HepG2 (cell line): ENCODE measurements at regions not wholly inside any gene's neighbourhood (a gene's known extent, or its start where the extent isn't known, plus 50 kb on each side); places are given as distances from the start of the nearest gene placed in this dataset.
"Not testable (repeated sequence)": the region's sequence is repeated elsewhere in the genome, so short reads cannot be mapped to it uniquely, and the experiment has no call there.

ENCODE experiments used
- ATAC-seq: fragments of 200-7000 bp; cut with Tn5 transposase; 3 replicates; pipeline ENCODE4 v1.9.1; 2020; ENCODE audit warnings: mild to moderate bottlenecking, moderate library complexity
- BruUV-seq: library from RNA; stranded (reverse); fragments of 400-500 nt; replicated peaks from 2 replicates; lab custom pipeline; 2021; lab: Mats Ljungman, UMichigan
- CTCF ChIA-PET: fragments of 300-600 bp; formaldehyde crosslinking; extraction: SDS; loops from one replicate; lab custom pipeline; 2021; ENCODE audit warnings: low total read pairs, inconsistent platforms, low intra/inter-chr PET ratio; lab: Yijun Ruan, JAX
- POLR2A ChIA-PET: fragments of 350-600 bp; sonication (Branson Sonifier 250); formaldehyde crosslinking; loops from one replicate; lab custom pipeline; 2020; ENCODE audit warnings: antibody characterized with exemption, inconsistent platforms; lab: Yijun Ruan, JAX
- DNase-seq: peaks from one replicate; pipeline ENCODE4 v3.0.0-alpha.2; 2015; ENCODE audit warnings: low spot score
- FAIRE-seq: peaks from 3 replicates; lab custom pipeline; 2011; peaks lifted over from hg19 to GRCh38; lab: Jason Lieb, UNC
- H2AFZ ChIP-seq: one replicate; pipeline ENCODE4 v1.6.1; 2011; ENCODE audit warnings: low read length, inconsistent platforms
- H3K27ac ChIP-seq: fragments of 300-600 bp; 3 replicates; pipeline ENCODE4 v1.8.0; 2011; ENCODE audit warnings: mixed run types, mild to moderate bottlenecking, mixed read lengths, low read length, inconsistent platforms; ENCODE audit not compliant: insufficient read depth; ENCODE audit errors: extremely low read length
- H3K27me3 ChIP-seq, 2 experiments: fragments of 200-600 bp in 1 of 2; 2 replicates in 1 of 2; 3 replicates in 1 of 2; pipeline versions ENCODE4 v1.6.0 to v1.8.0; 2011; ENCODE audit warnings: low read length in 2 of 2, mild to moderate bottlenecking in 2 of 2, moderate library complexity in 2 of 2, inconsistent platforms in 1 of 2; ENCODE audit not compliant: insufficient read depth in 2 of 2, control insufficient read depth in 1 of 2
- H3K36me3 ChIP-seq, 2 experiments: fragments of 200-600 bp in 1 of 2; replicated peaks in 1 of 2; 2 replicates in 1 of 2; 3 replicates in 1 of 2; pipeline versions ENCODE4 v1.5.1 to v1.8.0; 2011; ENCODE audit warnings: low read length in 2 of 2, inconsistent platforms in 1 of 2; ENCODE audit not compliant: insufficient read depth in 2 of 2, control insufficient read depth in 1 of 2
- H3K4me1 ChIP-seq: 2 replicates; pipeline ENCODE4 v1.5.1; 2012; ENCODE audit warnings: low read length, inconsistent platforms; ENCODE audit not compliant: insufficient read depth
- H3K4me2 ChIP-seq: 2 replicates; pipeline ENCODE4 v1.6.0; 2011; ENCODE audit warnings: low read depth, low read length, inconsistent platforms
- H3K4me3 ChIP-seq, 3 experiments: fragments of 200-600 bp in 1 of 3; sonication (generic), shearing (Covaris generic) in 1 of 3; replicated peaks in 1 of 3; 2 replicates each; pipeline ENCODE4 v1.5.1; 2011 to 2016; ENCODE audit warnings: low read length in 3 of 3, inconsistent platforms in 2 of 3, low read depth in 2 of 3, mild to moderate bottlenecking in 2 of 3, control low read depth in 1 of 3, mixed read lengths in 1 of 3; ENCODE audit not compliant: insufficient read depth in 1 of 3
- H3K79me2 ChIP-seq: one replicate; pipeline ENCODE4 v1.6.1; 2011; ENCODE audit warnings: low read length, inconsistent platforms; ENCODE audit not compliant: insufficient read depth
- H3K9ac ChIP-seq: 2 replicates; pipeline ENCODE4 v1.6.0; 2011; ENCODE audit warnings: mild to moderate bottlenecking, low read depth, low read length, inconsistent platforms; ENCODE audit not compliant: insufficient read depth
- H3K9me3 ChIP-seq: 2 replicates; pipeline ENCODE4 v1.5.1; 2012; ENCODE audit warnings: mild to moderate bottlenecking, low read length
- H4K20me1 ChIP-seq: 2 replicates; pipeline ENCODE4 v1.6.0; 2011; ENCODE audit warnings: inconsistent platforms, mild to moderate bottlenecking, low read length, moderate library complexity; ENCODE audit not compliant: insufficient read depth
- E2F1 ChIP-seq: sonication (generic); formaldehyde crosslinking; IDR thresholded peaks from 2 replicates; pipeline ENCODE4 v1.5.0; 2020; ENCODE audit warnings: missing genetic modification reagents
- GATAD1 ChIP-seq: IDR thresholded peaks from 2 replicates; pipeline ENCODE4 v1.6.1; 2016; ENCODE audit warnings: missing genetic modification reagents, missing compliant biosample characterization
- NFKBIZ ChIP-seq: IDR thresholded peaks from 2 replicates; pipeline ENCODE4 v1.6.1; 2018; ENCODE audit warnings: missing genetic modification reagents, missing compliant biosample characterization
- NR2C2 ChIP-seq: sonication (generic); formaldehyde crosslinking; IDR thresholded peaks from 2 replicates; pipeline ENCODE4 v1.4.0; 2020; ENCODE audit warnings: missing genetic modification reagents, mild to moderate bottlenecking, moderate library complexity, borderline replicate concordance
- POGZ ChIP-seq: sonication (generic); formaldehyde crosslinking; IDR thresholded peaks from 2 replicates; pipeline ENCODE4 v1.4.0; 2020; ENCODE audit warnings: mild to moderate bottlenecking, missing genetic modification reagents
- SALL1 ChIP-seq: sonication (generic); formaldehyde crosslinking; IDR thresholded peaks from 2 replicates; pipeline ENCODE4 v1.8.0; 2022; ENCODE audit warnings: mild to moderate bottlenecking, missing genetic modification reagents
- ZBTB37 ChIP-seq: sonication (generic); formaldehyde crosslinking; IDR thresholded peaks from 2 replicates; pipeline ENCODE4 v1.4.0; 2020; ENCODE audit warnings: mild to moderate bottlenecking, missing genetic modification reagents
- ZNF280D ChIP-seq: sonication (generic); formaldehyde crosslinking; IDR thresholded peaks from 2 replicates; pipeline ENCODE4 v1.5.1; 2020; ENCODE audit warnings: mild to moderate bottlenecking, missing genetic modification reagents
- ZNF546 ChIP-seq: sonication (generic); formaldehyde crosslinking; conservative IDR thresholded peaks from 2 replicates; pipeline ENCODE4 v1.8.1; 2023; ENCODE audit warnings: mild to moderate bottlenecking, missing genetic modification reagents
- ZNF605 ChIP-seq: sonication (generic); formaldehyde crosslinking; IDR thresholded peaks from 2 replicates; pipeline ENCODE4 v1.8.0; 2022; ENCODE audit warnings: mild to moderate bottlenecking, missing genetic modification reagents
- ZNF691 ChIP-seq: sonication (generic); formaldehyde crosslinking; IDR thresholded peaks from 2 replicates; pipeline ENCODE4 v1.4.0; 2020; ENCODE audit warnings: missing genetic modification reagents, low read depth, mild to moderate bottlenecking, borderline replicate concordance
- ZNF766 ChIP-seq: sonication (generic); formaldehyde crosslinking; IDR thresholded peaks from 2 replicates; pipeline ENCODE4 v1.5.0; 2020; ENCODE audit warnings: missing genetic modification reagents, borderline replicate concordance
- WGBS: methylation state at CpG from one replicate; pipeline ENCODE4 v1.1.6; 2017; ENCODE audit warnings: low lambda C conversion rate; 5-methylcytosine and 5-hydroxymethylcytosine counted together
- in situ Hi-C: cut with HindIII; loops from 2 replicates; pipeline ENCODE4 v1.10.0; 2017; ENCODE audit warnings: low pct_unique_long_range_greater_than_20kb; ENCODE audit not compliant: extremely low pct_ligation_motif_present
- intact Hi-C: fragments of 100-400 bp; cut with micrococcal nuclease; formaldehyde crosslinking; loops from one replicate; pipeline ENCODE4 v1.10.0; 2022; ENCODE audit not compliant: unreplicated experiment
- TF ChIP-seq, protein P1 (sequence below): IDR thresholded peaks from 2 replicates; pipeline ENCODE4 v1.6.1; 2018; ENCODE audit warnings: missing genetic modification reagents
- TF ChIP-seq, protein P2 (sequence below): IDR thresholded peaks from 2 replicates; pipeline ENCODE4 v1.6.1; 2016; ENCODE audit warnings: missing genetic modification reagents, missing compliant biosample characterization

GRCh38 chr5:110005907-110006562, 316.3 kb downstream of the MAN2A1 start:
- in situ Hi-C loops, H3K9me3 ChIP-seq, H3K36me3 ChIP-seq, H4K20me1 ChIP-seq, H3K27me3 ChIP-seq, H3K79me2 ChIP-seq, CTCF ChIA-PET: not testable (repeated sequence)
- Histone ChIP-seq H3K4me3 (peak overlapping the region; percentile 32 to 48 (median 47); a peak in 4 of 6 replicates), H3K4me1 (peaks cover 31% of the 10 kb centered on the region), H3K9ac (peak overlapping the region; percentile 54), H3K27ac (peak overlapping the region; percentile 71), H3K4me2 (peak overlapping the region; percentile 57), H2AFZ (peak overlapping the region; percentile 24)
- peak; percentile 95 for ATAC-seq
- POLR2A ChIA-PET, result interaction anchor here (0.9 to 2.5 kb wide), 9 partner anchors 12 to 733 kb away, joined by 3 to 10 read pairs (median 5); partner anchors contain the start of genes MAN2A1 and SLC25A46
- peak; percentile 64 for FAIRE-seq
- peak; percentile 78 for DNase-seq
- intact Hi-C loops, result loop anchor here (1.0 to 2.0 kb wide), 3 partner anchors 105 to 340 kb away; no protein-coding TSS in a partner anchor
- BruUV-seq, result TSS peak; percentile 77
- 4% methylated on average over 10 of the region's 10 CpGs for WGBS
- TF ChIP-seq ZNF766 (CRISPR knock-in tag) (0 out of 2 replicates have a peak, but pooled peaks have one; percentile 79), E2F1 (CRISPR knock-in tag) (peak; percentile 56; the same call in 1 of the 2 replicates), ZBTB37 (CRISPR knock-in tag) (0 out of 2 replicates have a peak, but pooled peaks have one; percentile 46), SALL1 (CRISPR knock-in tag) (peak; percentile 90), NFKBIZ (peak; percentile 61; the same call in 1 of the 2 replicates), NR2C2 (CRISPR knock-in tag) (peak; percentile 37; the same call in 1 of the 2 replicates), ZNF691 (CRISPR knock-in tag) (0 out of 2 replicates have a peak, but pooled peaks have one; percentile 58), POGZ (CRISPR knock-in tag) (peak; percentile 82), ZNF546 (CRISPR knock-in tag) (0 out of 2 replicates have a peak, but pooled peaks have one; percentile 12), GATAD1 (CRISPR knock-in tag) (peak; percentile 31; the same call in 1 of the 2 replicates), ZNF605 (peak; percentile 49), ZNF280D (CRISPR knock-in tag) (peak; percentile 51; the same call in 1 of the 2 replicates)
- TF ChIP-seq, protein P1, sequence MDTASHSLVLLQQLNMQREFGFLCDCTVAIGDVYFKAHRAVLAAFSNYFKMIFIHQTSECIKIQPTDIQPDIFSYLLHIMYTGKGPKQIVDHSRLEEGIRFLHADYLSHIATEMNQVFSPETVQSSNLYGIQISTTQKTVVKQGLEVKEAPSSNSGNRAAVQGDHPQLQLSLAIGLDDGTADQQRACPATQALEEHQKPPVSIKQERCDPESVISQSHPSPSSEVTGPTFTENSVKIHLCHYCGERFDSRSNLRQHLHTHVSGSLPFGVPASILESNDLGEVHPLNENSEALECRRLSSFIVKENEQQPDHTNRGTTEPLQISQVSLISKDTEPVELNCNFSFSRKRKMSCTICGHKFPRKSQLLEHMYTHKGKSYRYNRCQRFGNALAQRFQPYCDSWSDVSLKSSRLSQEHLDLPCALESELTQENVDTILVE (CRISPR knock-in tag), result 0 out of 2 replicates have a peak, but pooled peaks have one; percentile 52
- TF ChIP-seq, protein P2, sequence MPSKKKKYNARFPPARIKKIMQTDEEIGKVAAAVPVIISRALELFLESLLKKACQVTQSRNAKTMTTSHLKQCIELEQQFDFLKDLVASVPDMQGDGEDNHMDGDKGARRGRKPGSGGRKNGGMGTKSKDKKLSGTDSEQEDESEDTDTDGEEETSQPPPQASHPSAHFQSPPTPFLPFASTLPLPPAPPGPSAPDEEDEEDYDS (CRISPR knock-in tag), result peak; percentile 47; the same call in 1 of the 2 replicates
